Lower leg skin (tissue), 3 donors: ENCODE measurements at regions not wholly inside any gene's neighbourhood (a gene's known extent, or its start where the extent isn't known, plus 50 kb on each side); places are given as distances from the start of the nearest gene placed in this dataset.

Source experiments
- CTCF ChIP-seq, 3 donors: fragments of 450-650 bp; IDR thresholded peaks; one replicate each; pipeline ENCODE4 v1.5.1; 2016; ENCODE audit warnings: antibody characterized with exemption in 3 of 3, mild to moderate bottlenecking in 3 of 3, moderate library complexity in 2 of 3
- POLR2A ChIP-seq, 2 donors: fragments of 450-650 bp; IDR thresholded peaks; one replicate each; pipeline ENCODE4 v1.6.1; 2016 to 2017; ENCODE audit warnings: antibody characterized with exemption in 2 of 2, mild to moderate bottlenecking in 1 of 2, moderate library complexity in 1 of 2

GRCh38 chr2:157174321-157174720 lies 83.2 kb upstream of the GALNT5 start:
- no peak for TF ChIP-seq CTCF (IDR thresholded peaks at IDR 0.05)
- no peak for TF ChIP-seq POLR2A (IDR thresholded peaks at IDR 0.05)
